ENCODE measurements at regions not wholly inside any gene's neighbourhood (a gene's known extent, or its start where the extent isn't known, plus 50 kb on each side); places are given as distances from the start of the nearest gene placed in this dataset.

DNA sequence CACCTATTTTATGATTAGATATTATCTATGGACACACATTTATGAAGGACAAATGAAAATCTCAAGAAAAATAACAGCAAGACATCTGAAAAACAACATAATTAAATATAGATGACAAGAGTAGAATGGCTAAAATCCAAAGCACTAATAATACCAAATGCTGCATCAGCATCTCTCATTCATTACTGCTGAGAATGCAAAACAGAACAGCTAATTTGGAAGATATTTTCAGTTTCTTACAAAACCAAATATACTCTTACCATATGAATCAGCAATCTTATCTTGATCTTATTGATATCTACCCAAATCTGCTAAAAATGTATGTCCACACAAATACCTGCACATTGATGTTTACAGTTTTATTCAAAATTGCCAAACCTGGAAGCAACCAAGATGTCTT lies 829.1 kb upstream of the MIR17HG start:
- TF ChIP-seq, protein P1, sequence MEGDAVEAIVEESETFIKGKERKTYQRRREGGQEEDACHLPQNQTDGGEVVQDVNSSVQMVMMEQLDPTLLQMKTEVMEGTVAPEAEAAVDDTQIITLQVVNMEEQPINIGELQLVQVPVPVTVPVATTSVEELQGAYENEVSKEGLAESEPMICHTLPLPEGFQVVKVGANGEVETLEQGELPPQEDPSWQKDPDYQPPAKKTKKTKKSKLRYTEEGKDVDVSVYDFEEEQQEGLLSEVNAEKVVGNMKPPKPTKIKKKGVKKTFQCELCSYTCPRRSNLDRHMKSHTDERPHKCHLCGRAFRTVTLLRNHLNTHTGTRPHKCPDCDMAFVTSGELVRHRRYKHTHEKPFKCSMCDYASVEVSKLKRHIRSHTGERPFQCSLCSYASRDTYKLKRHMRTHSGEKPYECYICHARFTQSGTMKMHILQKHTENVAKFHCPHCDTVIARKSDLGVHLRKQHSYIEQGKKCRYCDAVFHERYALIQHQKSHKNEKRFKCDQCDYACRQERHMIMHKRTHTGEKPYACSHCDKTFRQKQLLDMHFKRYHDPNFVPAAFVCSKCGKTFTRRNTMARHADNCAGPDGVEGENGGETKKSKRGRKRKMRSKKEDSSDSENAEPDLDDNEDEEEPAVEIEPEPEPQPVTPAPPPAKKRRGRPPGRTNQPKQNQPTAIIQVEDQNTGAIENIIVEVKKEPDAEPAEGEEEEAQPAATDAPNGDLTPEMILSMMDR (conservative IDR thresholded peaks at IDR 0.05; ENCODE audit: low read depth, low read length): no peak
- TF ChIP-seq EZH2 (IDR thresholded peaks at IDR 0.05; ENCODE audit: low read length, unreplicated experiment) (no peak), EZH2phosphoT487 (IDR thresholded peaks at IDR 0.05; ENCODE audit: borderline replicate concordance, low read length) (no peak)
